ENCODE measurements at regions not wholly inside any gene's neighbourhood (a gene's known extent, or its start where the extent isn't known, plus 50 kb on each side); places are given as distances from the start of the nearest gene placed in this dataset.

DNA sequence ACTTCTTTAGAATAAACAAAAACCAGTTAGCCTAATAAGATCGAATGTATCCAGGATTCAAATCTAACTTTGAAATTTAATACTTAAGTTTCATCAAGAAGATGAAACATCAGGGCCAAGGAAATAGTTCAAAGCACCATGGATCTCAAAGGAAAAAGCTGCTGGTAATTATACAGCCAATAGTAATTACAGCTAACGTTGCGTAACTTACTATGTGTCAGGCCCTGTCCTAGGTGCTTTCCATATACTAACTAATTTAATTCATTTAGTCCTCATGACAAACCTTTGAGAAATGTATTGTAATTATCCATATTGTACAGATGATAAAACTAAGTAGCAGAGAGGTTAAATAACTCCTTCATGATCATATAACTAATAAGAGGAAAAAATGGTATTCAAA is 598.6 kb downstream of the NYAP2 start:
- Histone ChIP-seq H3K4me2 (ENCODE audit: low read depth, low read length, poor library complexity, severe bottlenecking) (no peak overlapping the region), H3K79me2 (ENCODE audit: insufficient read depth, low read length) (no peaks in the 10 kb centered on the region), H2AFZ (ENCODE audit: low read depth, low read length, severe bottlenecking) (no peak overlapping the region), H3K27ac (ENCODE audit: low read depth, low read length) (no peak overlapping the region), H3K27me3 (ENCODE audit: low read length) (no peaks in the 10 kb centered on the region), H3K36me3 (ENCODE audit: low read length) (no peaks in the 10 kb centered on the region), H3F3A (ENCODE audit: insufficient read depth) (no peaks in the 10 kb centered on the region), H3K9me2 (replicated peaks; ENCODE audit: insufficient read depth, low read length) (no peaks in the 10 kb centered on the region; the same call in 1 of the 2 replicates), H4K20me1 (ENCODE audit: low read depth, low read length) (no peaks in the 10 kb centered on the region), H3K9ac (ENCODE audit: low read length) (no peak overlapping the region), H3K4me3 (ENCODE audit: insufficient read depth, low read length, poor library complexity, severe bottlenecking) (no peak overlapping the region), H3K9me3 (ENCODE audit: insufficient read depth, low read length) (no peaks in the 10 kb centered on the region)
- TF ChIP-seq CTCF (IDR thresholded peaks at IDR 0.05; ENCODE audit: insufficient read depth, low read length, poor library complexity, severe bottlenecking) (no peak), EZH2phosphoT487 (conservative IDR thresholded peaks at IDR 0.05; ENCODE audit: low read length) (no peak)

- H3K4me2 ChIP-seq (ENCODE audit: low read depth, low read length, poor library complexity, severe bottlenecking), result no peak overlapping the region
Observed at GRCh38 chr2:225996462-225996828, 596.9 kb downstream of the NYAP2 start.

GRCh38 chr2:225995796-225996461 is 596.4 kb downstream of the NYAP2 start:
- TF ChIP-seq EZH2phosphoT487 (conservative IDR thresholded peaks at IDR 0.05; ENCODE audit: low read length) (no peak), CTCF (IDR thresholded peaks at IDR 0.05; ENCODE audit: insufficient read depth, low read length, poor library complexity, severe bottlenecking) (no peak)
- Histone ChIP-seq H3K27me3 (ENCODE audit: low read length) (no peaks in the 10 kb centered on the region), H4K20me1 (ENCODE audit: low read depth, low read length) (no peaks in the 10 kb centered on the region), H3K4me3 (ENCODE audit: insufficient read depth, low read length, poor library complexity, severe bottlenecking) (no peak overlapping the region), H3K9me2 (replicated peaks; ENCODE audit: insufficient read depth, low read length) (no peaks in the 10 kb centered on the region), H3K9me3 (ENCODE audit: insufficient read depth, low read length) (no peaks in the 10 kb centered on the region), H2AFZ (ENCODE audit: low read depth, low read length, severe bottlenecking) (no peak overlapping the region), H3K4me2 (ENCODE audit: low read depth, low read length, poor library complexity, severe bottlenecking) (no peak overlapping the region), H3K9ac (ENCODE audit: low read length) (no peak overlapping the region), H3K36me3 (ENCODE audit: low read length) (no peaks in the 10 kb centered on the region), H3F3A (ENCODE audit: insufficient read depth) (no peaks in the 10 kb centered on the region), H3K79me2 (ENCODE audit: insufficient read depth, low read length) (no peaks in the 10 kb centered on the region), H3K27ac (ENCODE audit: low read depth, low read length) (no peak overlapping the region)

More at GRCh38 chr2:225996462-225996828, 596.9 kb downstream of the NYAP2 start:
- Histone ChIP-seq H3F3A (ENCODE audit: insufficient read depth) (no peaks in the 10 kb centered on the region), H3K27me3 (ENCODE audit: low read length) (no peaks in the 10 kb centered on the region), H3K9ac (ENCODE audit: low read length) (no peak overlapping the region), H3K9me3 (ENCODE audit: insufficient read depth, low read length) (no peaks in the 10 kb centered on the region), H4K20me1 (ENCODE audit: low read depth, low read length) (no peaks in the 10 kb centered on the region), H3K79me2 (ENCODE audit: insufficient read depth, low read length) (no peaks in the 10 kb centered on the region), H3K36me3 (ENCODE audit: low read length) (no peaks in the 10 kb centered on the region), H3K27ac (ENCODE audit: low read depth, low read length) (no peak overlapping the region), H3K9me2 (replicated peaks; ENCODE audit: insufficient read depth, low read length) (no peaks in the 10 kb centered on the region; the same call in 1 of the 2 replicates), H2AFZ (ENCODE audit: low read depth, low read length, severe bottlenecking) (no peak overlapping the region), H3K4me3 (ENCODE audit: insufficient read depth, low read length, poor library complexity, severe bottlenecking) (no peak overlapping the region)
- no peak for TF ChIP-seq EZH2phosphoT487 (conservative IDR thresholded peaks at IDR 0.05; ENCODE audit: low read length)
- no peak for TF ChIP-seq CTCF (IDR thresholded peaks at IDR 0.05; ENCODE audit: insufficient read depth, low read length, poor library complexity, severe bottlenecking)
